NT2/D1 (cell line): ENCODE measurements at regions not wholly inside any gene's neighbourhood (a gene's known extent, or its start where the extent isn't known, plus 50 kb on each side); places are given as distances from the start of the nearest gene placed in this dataset.
"Not testable (repeated sequence)": the region's sequence is repeated elsewhere in the genome, so short reads cannot be mapped to it uniquely, and the experiment has no call there.

Experiments
- DNase-seq: peaks from one replicate; pipeline ENCODE4 v3.0.0-alpha.2; 2011; ENCODE audit warnings: low read depth, low spot score
- H3K27me3 ChIP-seq: 2 replicates; pipeline ENCODE4 v1.6.0; 2011; ENCODE audit warnings: mild to moderate bottlenecking; ENCODE audit not compliant: insufficient read length, insufficient read depth
- H3K36me3 ChIP-seq: 2 replicates; pipeline ENCODE4 v1.6.1; 2011; ENCODE audit warnings: mild to moderate bottlenecking, low read length, mixed read lengths; ENCODE audit not compliant: insufficient read depth, insufficient read length
- H3K4me1 ChIP-seq: 2 replicates; pipeline ENCODE4 v1.5.1; 2011; ENCODE audit not compliant: insufficient read depth, insufficient read length
- H3K4me3 ChIP-seq: 2 replicates; pipeline ENCODE4 v1.5.1; 2011; ENCODE audit warnings: low read depth; ENCODE audit not compliant: insufficient read length
- H3K9ac ChIP-seq: 2 replicates; pipeline ENCODE4 v1.6.0; 2011; ENCODE audit warnings: low read depth; ENCODE audit not compliant: insufficient read length
- H3K9me3 ChIP-seq: 2 replicates; pipeline ENCODE4 v1.5.1; 2011; ENCODE audit warnings: mild to moderate bottlenecking, low read length; ENCODE audit not compliant: insufficient read depth
- SUZ12 ChIP-seq: IDR thresholded peaks from 2 replicates; pipeline ENCODE4 v1.6.1; 2011; ENCODE audit not compliant: insufficient read length, insufficient read depth; ENCODE audit errors: extremely low read depth
- YY1 ChIP-seq: IDR thresholded peaks from 2 replicates; pipeline ENCODE4 v1.6.1; 2011; ENCODE audit not compliant: insufficient read length, insufficient read depth
- ZNF274 ChIP-seq: IDR thresholded peaks from 2 replicates; pipeline ENCODE4 v1.6.1; 2011; ENCODE audit warnings: mild to moderate bottlenecking, low read depth, low read length

- Histone ChIP-seq H3K27me3 (no peaks in the 10 kb centered on the region), H3K9me3 (no peaks in the 10 kb centered on the region), H3K36me3 (no peaks in the 10 kb centered on the region), H3K4me1 (no peaks in the 10 kb centered on the region), H3K4me3 (no peak overlapping the region), H3K9ac (no peak overlapping the region)
- TF ChIP-seq SUZ12 (no peak), ZNF274 (no peak), YY1 (no peak)
- DNase-seq: no peak
These were observed 121.0 kb upstream of the RASGEF1B start for GRCh38 chr4:81592701-81593100.

DNA sequence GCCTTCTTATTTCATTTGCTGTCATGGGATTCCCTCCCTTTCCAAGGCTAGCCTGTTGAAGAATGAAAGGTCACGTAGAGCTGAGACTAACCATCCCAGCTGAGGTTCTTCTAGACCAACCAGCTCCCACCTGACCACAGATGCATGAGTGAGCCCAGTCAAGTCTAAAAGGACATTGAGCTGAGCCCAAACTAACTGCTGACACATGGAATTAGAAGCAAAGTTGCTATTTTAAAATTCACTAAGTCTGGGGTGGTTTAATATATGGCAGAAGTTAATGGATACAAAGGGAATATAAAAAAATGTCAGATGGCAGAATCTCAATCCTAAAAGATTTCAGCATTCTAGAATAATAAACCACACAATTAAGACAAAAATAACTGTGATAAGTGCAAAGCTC lies 118.9 kb upstream of the RASGEF1B start:
- no peak for DNase-seq
- Histone ChIP-seq H3K27me3 (no peaks in the 10 kb centered on the region), H3K9ac (no peak overlapping the region), H3K36me3 (no peaks in the 10 kb centered on the region), H3K4me3 (no peak overlapping the region), H3K9me3 (no peaks in the 10 kb centered on the region), H3K4me1 (no peaks in the 10 kb centered on the region)
- no peak for TF ChIP-seq YY1
- TF ChIP-seq SUZ12: no peak
- no peak for TF ChIP-seq ZNF274

GRCh38 chr4:81589262-81589661 lies 117.6 kb upstream of the RASGEF1B start:
- TF ChIP-seq SUZ12 (no peak), ZNF274 (no peak), YY1 (no peak)
- H3K36me3 ChIP-seq: no peaks in the 10 kb centered on the region

GRCh38 chr4:81586706-81587105 lies 115.0 kb upstream of the RASGEF1B start:
- Histone ChIP-seq H3K36me3 (no peaks in the 10 kb centered on the region), H3K4me3 (no peak overlapping the region), H3K9me3 (no peaks in the 10 kb centered on the region), H3K9ac (no peak overlapping the region), H3K27me3 (no peaks in the 10 kb centered on the region), H3K4me1 (no peaks in the 10 kb centered on the region)
- DNase-seq: no peak
- TF ChIP-seq SUZ12 (no peak), ZNF274 (no peak), YY1 (no peak)

More at GRCh38 chr4:81589262-81589661, 117.6 kb upstream of the RASGEF1B start:
- H3K9ac ChIP-seq: no peak overlapping the region
- H3K4me1 ChIP-seq: no peaks in the 10 kb centered on the region
- no peaks in the 10 kb centered on the region for H3K9me3 ChIP-seq
- no peak overlapping the region for H3K4me3 ChIP-seq
- H3K27me3 ChIP-seq: no peaks in the 10 kb centered on the region
- no peak for DNase-seq

GRCh38 chr4:81580994-81581374 lies 109.3 kb upstream of the RASGEF1B start:
- not testable (repeated sequence) for DNase-seq, H3K36me3 ChIP-seq, H3K9ac ChIP-seq, H3K4me1 ChIP-seq, H3K4me3 ChIP-seq, H3K27me3 ChIP-seq
- H3K9me3 ChIP-seq: peaks cover 18% of the 10 kb centered on the region; the same call in 1 of the 2 replicates

DNA sequence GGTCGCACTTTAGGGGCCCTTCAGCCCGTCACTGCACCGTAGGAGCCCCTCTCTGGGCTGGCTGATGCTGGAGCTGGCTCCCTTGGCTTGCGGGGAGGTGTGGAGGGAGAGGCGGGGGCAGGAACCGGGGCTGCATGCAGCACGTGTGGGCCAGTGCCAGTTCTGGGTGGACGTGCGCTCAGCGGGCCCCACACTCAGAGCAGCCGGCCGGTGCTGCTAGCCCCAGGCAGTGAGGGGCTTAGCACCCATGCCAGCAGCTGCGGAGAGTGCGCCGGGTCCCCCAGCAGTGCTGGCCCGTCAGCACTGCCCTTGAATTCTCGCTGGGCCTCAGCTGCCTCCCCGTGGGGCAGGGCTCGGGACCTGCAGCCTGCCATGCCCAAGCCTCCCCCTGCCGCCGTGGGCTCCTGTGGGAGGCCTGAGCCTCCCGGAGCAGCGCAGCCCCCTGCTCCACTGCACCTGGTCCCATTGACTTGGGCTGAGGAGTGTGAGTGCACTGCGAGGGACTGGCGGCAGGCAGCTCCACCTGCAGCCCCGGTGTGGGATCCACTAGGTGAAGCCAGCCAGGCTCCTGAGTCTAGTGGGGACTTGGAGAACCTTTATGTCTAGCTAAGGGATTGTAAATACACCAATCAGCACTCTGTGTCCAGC lies 108.8 kb upstream of the RASGEF1B start:
- Histone ChIP-seq H3K4me1 (no peaks in the 10 kb centered on the region), H3K9ac (no peak overlapping the region), H3K27me3 (no peaks in the 10 kb centered on the region), H3K36me3 (no peaks in the 10 kb centered on the region), H3K4me3 (no peak overlapping the region), H3K9me3 (peaks cover 18% of the 10 kb centered on the region; the same call in 1 of the 2 replicates)
- DNase-seq: no peak
- TF ChIP-seq ZNF274 (no peak), SUZ12 (no peak), YY1 (no peak)

DNA sequence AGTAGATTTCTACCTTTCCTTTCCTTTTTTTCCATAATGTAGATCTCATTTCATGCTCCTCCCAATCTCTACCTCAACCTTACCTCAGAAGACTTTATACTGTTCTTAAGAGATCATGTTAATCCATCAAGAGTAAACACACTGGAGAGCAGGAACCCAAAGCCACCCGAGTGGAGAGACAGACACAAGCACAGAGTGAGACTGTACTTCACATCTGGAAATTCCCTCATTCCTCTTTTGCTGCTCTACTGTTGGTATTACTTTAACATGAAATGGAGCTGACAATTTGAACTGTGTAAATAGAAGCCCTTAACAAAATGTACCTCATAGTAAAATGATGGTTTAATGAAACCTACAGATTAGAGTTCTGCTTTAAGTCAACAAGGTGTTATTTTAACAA lies 105.7 kb upstream of the RASGEF1B start:
- Histone ChIP-seq H3K9ac (no peak overlapping the region), H3K27me3 (no peaks in the 10 kb centered on the region), H3K4me1 (no peaks in the 10 kb centered on the region), H3K36me3 (no peaks in the 10 kb centered on the region), H3K4me3 (no peak overlapping the region), H3K9me3 (peaks cover 18% of the 10 kb centered on the region; the same call in 1 of the 2 replicates)
- no peak for DNase-seq
- TF ChIP-seq ZNF274: no peak
- TF ChIP-seq SUZ12: no peak
- TF ChIP-seq YY1: no peak

DNA sequence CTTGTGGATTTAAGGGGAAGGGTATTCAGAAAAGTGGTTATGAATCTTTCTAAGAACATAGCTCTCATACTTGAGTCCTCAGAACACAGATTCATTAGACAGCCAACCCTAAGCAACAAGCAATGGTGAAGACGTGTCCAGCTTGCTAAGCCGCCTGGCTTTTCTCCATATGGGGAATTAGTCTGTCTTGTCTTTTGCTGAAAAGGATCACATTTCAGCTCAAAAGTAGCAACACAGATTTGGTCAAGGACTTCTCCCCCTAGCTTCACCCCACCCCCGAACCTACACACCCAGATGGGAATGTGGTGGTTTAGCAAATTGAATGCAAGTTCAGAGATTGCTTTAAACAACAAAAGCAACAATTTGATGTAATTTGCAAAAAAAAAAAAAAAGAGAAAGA lies 103.3 kb upstream of the RASGEF1B start:
- H3K4me1 ChIP-seq: no peaks in the 10 kb centered on the region
- no peaks in the 10 kb centered on the region for H3K36me3 ChIP-seq
- no peak overlapping the region for H3K4me3 ChIP-seq
- H3K9ac ChIP-seq: no peak overlapping the region
- no peaks in the 10 kb centered on the region for H3K27me3 ChIP-seq
- H3K9me3 ChIP-seq: peaks cover 9% of the 10 kb centered on the region; the same call in 1 of the 2 replicates
- peak; percentile 11 for DNase-seq
- no peak for TF ChIP-seq YY1
- no peak for TF ChIP-seq SUZ12
- no peak for TF ChIP-seq ZNF274
